GM23338 (cell line): ENCODE measurements at regions not wholly inside any gene's neighbourhood (a gene's known extent, or its start where the extent isn't known, plus 50 kb on each side); places are given as distances from the start of the nearest gene placed in this dataset.

Source experiments
- ATAC-seq: fragments of 200-7000 bp; cut with Tn5 transposase; 3 replicates; pipeline ENCODE4 v1.9.1; 2020
- DNase-seq: peaks from one replicate; pipeline ENCODE4 v3.0.0-alpha.2; 2015; ENCODE audit warnings: low spot score
- H2AFZ ChIP-seq: fragments of 200-600 bp; sonication (generic); 2 replicates; pipeline ENCODE4 v1.8.0; 2016; ENCODE audit warnings: antibody characterized with exemption, mild to moderate bottlenecking, moderate library complexity
- H3F3A ChIP-seq: fragments of 200-600 bp; sonication (generic); replicated peaks from 2 replicates; pipeline ENCODE4 v1.8.0; 2017; ENCODE audit warnings: antibody characterized with exemption, mixed run types, low read depth
- H3K27ac ChIP-seq: fragments of 200-600 bp; sonication (generic); 2 replicates; pipeline ENCODE4 v1.6.1; 2016; ENCODE audit warnings: low read depth
- H3K27me3 ChIP-seq: fragments of 200-600 bp; sonication (generic); 2 replicates; pipeline ENCODE4 v1.8.0; 2016; ENCODE audit warnings: mild to moderate bottlenecking, mixed run types, moderate library complexity; ENCODE audit not compliant: insufficient read depth
- H3K36me3 ChIP-seq: fragments of 200-600 bp; sonication (generic); 2 replicates; pipeline ENCODE4 v1.8.0; 2016; ENCODE audit warnings: mild to moderate bottlenecking; ENCODE audit not compliant: insufficient read depth
- H3K4me1 ChIP-seq: fragments of 200-600 bp; sonication (generic); 2 replicates; pipeline ENCODE4 v1.8.0; 2016; ENCODE audit warnings: mild to moderate bottlenecking, moderate library complexity; ENCODE audit not compliant: insufficient read depth
- H3K4me2 ChIP-seq: fragments of 200-600 bp; sonication (generic); 2 replicates; pipeline ENCODE4 v1.7.1; 2017; ENCODE audit warnings: mixed run types
- H3K4me3 ChIP-seq: fragments of 200-600 bp; sonication (generic); 2 replicates; pipeline ENCODE4 v1.6.1; 2016; ENCODE audit warnings: mixed run types
- H3K79me2 ChIP-seq: fragments of 200-600 bp; sonication (generic); replicated peaks from 2 replicates; pipeline ENCODE4 v1.8.0; 2017; ENCODE audit warnings: mild to moderate bottlenecking; ENCODE audit not compliant: insufficient read depth
- H3K9me2 ChIP-seq: fragments of 200-600 bp; sonication (generic); 2 replicates; pipeline ENCODE4 v1.8.0; 2017; ENCODE audit not compliant: insufficient read depth
- H4K20me1 ChIP-seq: fragments of 200-600 bp; sonication (generic); replicated peaks from 2 replicates; pipeline ENCODE4 v1.8.0; 2017; ENCODE audit warnings: mild to moderate bottlenecking; ENCODE audit not compliant: insufficient read depth
- H3K27ac Mint-ChIP-seq: 2 replicates; pipeline ENCODE4 v1.8.0; 2020; ENCODE audit warnings: inconsistent platforms, mild to moderate bottlenecking, moderate library complexity, mixed read lengths
- H3K27me3 Mint-ChIP-seq: 3 replicates; pipeline ENCODE4 v1.8.0; 2022; ENCODE audit warnings: low read depth, mild to moderate bottlenecking, moderate library complexity, mixed read lengths, inconsistent platforms; ENCODE audit not compliant: insufficient read depth, poor library complexity
- H3K36me3 Mint-ChIP-seq: 3 replicates; pipeline ENCODE4 v1.8.0; 2021; ENCODE audit warnings: low read depth, mild to moderate bottlenecking, inconsistent platforms, moderate library complexity, mixed read lengths
- H3K4me1 Mint-ChIP-seq: 3 replicates; pipeline ENCODE4 v1.8.0; 2020; ENCODE audit warnings: mild to moderate bottlenecking, inconsistent platforms, mixed read lengths
- H3K4me3 Mint-ChIP-seq: 3 replicates; pipeline ENCODE4 v1.8.0; 2021; ENCODE audit warnings: moderate library complexity, mild to moderate bottlenecking, inconsistent platforms, mixed read lengths
- H3K9me3 Mint-ChIP-seq: 3 replicates; pipeline ENCODE4 v1.8.0; 2020; ENCODE audit warnings: moderate library complexity, mild to moderate bottlenecking, inconsistent platforms, mixed read lengths
- EZH2phosphoT487 ChIP-seq: fragments of 200-600 bp; sonication (generic); IDR thresholded peaks from one replicate; pipeline ENCODE4 v1.8.1; 2018; ENCODE audit warnings: antibody characterized with exemption; ENCODE audit not compliant: unreplicated experiment
- NANOG ChIP-seq: IDR thresholded peaks from 2 replicates; pipeline ENCODE4 v1.6.1; 2016; ENCODE audit warnings: antibody characterized with exemption, borderline replicate concordance
- POLR2AphosphoS5 ChIP-seq: IDR thresholded peaks from 2 replicates; pipeline ENCODE4 v1.6.1; 2016; ENCODE audit warnings: antibody characterized with exemption, low read depth
- STAT1 ChIP-seq: IDR thresholded peaks from one replicate; pipeline ENCODE4 v1.6.1; 2016; ENCODE audit warnings: antibody characterized with exemption; ENCODE audit not compliant: unreplicated experiment
- ZNF462 ChIP-seq: fragments of 250-450 bp; sonication (Bioruptor Pico); IDR thresholded peaks from 2 replicates; pipeline ENCODE4 v1.5.0; 2020; ENCODE audit warnings: mild to moderate bottlenecking, moderate library complexity

GRCh38 chr9:7241694-7242093, 483.9 kb downstream of the KDM4C start:
- Histone ChIP-seq H3K4me3 (no peak overlapping the region), H2AFZ (no peak overlapping the region), H3K4me1 (peaks cover 25% of the 10 kb centered on the region), H3K9me2 (peaks cover 2% of the 10 kb centered on the region; the same call in 1 of the 2 replicates), H4K20me1 (no peaks in the 10 kb centered on the region), H3K27ac (peak overlapping the region; percentile 42), H3F3A (0 out of 2 replicates have a peak, but pooled peaks cover 4% of the 10 kb centered on the region), H3K4me2 (no peak overlapping the region), H3K36me3 (no peaks in the 10 kb centered on the region; the same call in 1 of the 2 replicates), H3K27me3 (no peaks in the 10 kb centered on the region), H3K79me2 (no peaks in the 10 kb centered on the region)
- Mint-ChIP-seq H3K9me3 (peaks cover 11% of the 10 kb centered on the region; the same call in 2 of the 3 replicates), H3K4me1 (peaks cover 31% of the 10 kb centered on the region), H3K27me3 (peaks cover 13% of the 10 kb centered on the region), H3K36me3 (peaks cover 6% of the 10 kb centered on the region; the same call in 2 of the 3 replicates), H3K4me3 (no peak overlapping the region), H3K27ac (no peak overlapping the region; the same call in 1 of the 2 replicates)
- DNase-seq, result no peak
- TF ChIP-seq POLR2AphosphoS5 (no peak), STAT1 (no peak)
- ATAC-seq, result no peak

GRCh38 chr9:7240569-7241311, 483.0 kb downstream of the KDM4C start:
- H3K4me1 Mint-ChIP-seq, result peaks cover 31% of the 10 kb centered on the region
- H3K36me3 Mint-ChIP-seq, result peaks cover 6% of the 10 kb centered on the region; the same call in 2 of the 3 replicates
- H3K36me3 ChIP-seq, result no peaks in the 10 kb centered on the region; the same call in 1 of the 2 replicates
- no peaks in the 10 kb centered on the region for H3K27me3 ChIP-seq
- H4K20me1 ChIP-seq, result no peaks in the 10 kb centered on the region
- no peak overlapping the region; the same call in 1 of the 2 replicates for H3K4me2 ChIP-seq
- 0 out of 2 replicates have a peak, but pooled peaks cover 4% of the 10 kb centered on the region for H3F3A ChIP-seq
- peaks cover 2% of the 10 kb centered on the region; the same call in 1 of the 2 replicates for H3K9me2 ChIP-seq
- H3K9me3 Mint-ChIP-seq, result peaks cover 11% of the 10 kb centered on the region; the same call in 2 of the 3 replicates
- peak overlapping the region; percentile 70 for H3K27ac ChIP-seq
- H3K4me1 ChIP-seq, result peaks cover 25% of the 10 kb centered on the region
- H2AFZ ChIP-seq, result no peak overlapping the region
- H3K27me3 Mint-ChIP-seq, result peaks cover 13% of the 10 kb centered on the region
- 0 out of 3 replicates have a peak overlapping the region, but pooled peaks have one; percentile 11 for H3K4me3 Mint-ChIP-seq
- H3K79me2 ChIP-seq, result no peaks in the 10 kb centered on the region
- no peak overlapping the region for H3K4me3 ChIP-seq
- peak; percentile 53 for DNase-seq
- peak overlapping the region; percentile 91 for H3K27ac Mint-ChIP-seq
- peak; percentile 70 for ATAC-seq
- TF ChIP-seq NANOG, result peak; percentile 82
- peak; percentile 86 for TF ChIP-seq ZNF462 (CRISPR knock-in tag)
- no peak for TF ChIP-seq EZH2phosphoT487
